Right lobe of liver (tissue), 4 donors: ENCODE measurements at regions not wholly inside any gene's neighbourhood (a gene's known extent, or its start where the extent isn't known, plus 50 kb on each side); places are given as distances from the start of the nearest gene placed in this dataset.

Experiments used
- POLR2A ChIP-seq: fragments of 450-650 bp; IDR thresholded peaks from one replicate; pipeline ENCODE4 v1.6.1; 2017; ENCODE audit warnings: antibody characterized with exemption, mild to moderate bottlenecking
- TF ChIP-seq, protein P1 (sequence below), 4 donors: fragments of 200-600 bp in 3 of 4; fragments of 450-650 bp in 1 of 4; IDR thresholded peaks; one replicate each; pipeline versions ENCODE4 v1.5.1 to v1.8.0; 2016 to 2022; ENCODE audit warnings: antibody characterized with exemption in 4 of 4, mild to moderate bottlenecking in 2 of 4
- donor health status: DM: no; HTN: no; CAD: no.
- donor health status: DM: no; HTN: no; CAD: no.
- donor health status: DM: no; HTN: yes; CAD: no.

DNA sequence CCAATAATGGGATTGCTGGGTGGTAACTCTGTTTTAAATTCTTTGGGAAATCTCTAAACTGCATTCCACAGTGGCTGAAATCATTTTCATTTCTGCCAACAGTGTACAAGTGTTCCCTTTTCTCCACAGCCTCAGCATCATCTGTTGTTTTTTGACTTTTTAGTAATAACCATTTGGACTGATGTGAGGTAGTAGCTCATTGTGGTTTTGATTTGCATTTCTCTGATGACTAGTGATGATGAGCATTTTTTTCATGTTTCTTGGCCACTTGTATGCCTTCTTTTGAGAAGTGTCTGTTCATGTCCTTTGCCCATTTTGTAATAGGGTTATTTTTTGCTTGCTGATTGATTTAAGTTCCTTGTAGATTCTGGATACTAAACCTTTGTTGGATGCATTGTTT is 131.9 kb upstream of the B3GALT2 start:
- TF ChIP-seq POLR2A: no peak
- TF ChIP-seq, protein P1, sequence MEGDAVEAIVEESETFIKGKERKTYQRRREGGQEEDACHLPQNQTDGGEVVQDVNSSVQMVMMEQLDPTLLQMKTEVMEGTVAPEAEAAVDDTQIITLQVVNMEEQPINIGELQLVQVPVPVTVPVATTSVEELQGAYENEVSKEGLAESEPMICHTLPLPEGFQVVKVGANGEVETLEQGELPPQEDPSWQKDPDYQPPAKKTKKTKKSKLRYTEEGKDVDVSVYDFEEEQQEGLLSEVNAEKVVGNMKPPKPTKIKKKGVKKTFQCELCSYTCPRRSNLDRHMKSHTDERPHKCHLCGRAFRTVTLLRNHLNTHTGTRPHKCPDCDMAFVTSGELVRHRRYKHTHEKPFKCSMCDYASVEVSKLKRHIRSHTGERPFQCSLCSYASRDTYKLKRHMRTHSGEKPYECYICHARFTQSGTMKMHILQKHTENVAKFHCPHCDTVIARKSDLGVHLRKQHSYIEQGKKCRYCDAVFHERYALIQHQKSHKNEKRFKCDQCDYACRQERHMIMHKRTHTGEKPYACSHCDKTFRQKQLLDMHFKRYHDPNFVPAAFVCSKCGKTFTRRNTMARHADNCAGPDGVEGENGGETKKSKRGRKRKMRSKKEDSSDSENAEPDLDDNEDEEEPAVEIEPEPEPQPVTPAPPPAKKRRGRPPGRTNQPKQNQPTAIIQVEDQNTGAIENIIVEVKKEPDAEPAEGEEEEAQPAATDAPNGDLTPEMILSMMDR (IDR thresholded peaks at IDR 0.05): no peak
